SK-N-SH treated with all-trans-retinoic acid at 6 μM for 48 hours (cell line): ENCODE measurements at regions not wholly inside any gene's neighbourhood (a gene's known extent, or its start where the extent isn't known, plus 50 kb on each side); places are given as distances from the start of the nearest gene placed in this dataset.

Experiments used
- ARNTL ChIP-seq: fragments of 450-650 bp; formaldehyde crosslinking; IDR thresholded peaks from 2 replicates; pipeline ENCODE4 v1.5.0; 2020; ENCODE audit warnings: low read depth, mild to moderate bottlenecking, moderate library complexity, borderline replicate concordance
- BACH2 ChIP-seq: fragments of 250-450 bp; sonication (Bioruptor Pico); IDR thresholded peaks from 2 replicates; pipeline ENCODE4 v1.9.0; 2021; ENCODE audit warnings: mild to moderate bottlenecking, borderline replicate concordance
- CREB5 ChIP-seq: fragments of 250-450 bp; sonication (Bioruptor Pico); IDR thresholded peaks from 2 replicates; pipeline ENCODE4 v1.5.1; 2020; ENCODE audit warnings: low read depth, mild to moderate bottlenecking, moderate library complexity
- ESRRG ChIP-seq: fragments of 250-450 bp; sonication (Bioruptor Pico); IDR thresholded peaks from 2 replicates; pipeline ENCODE4 v1.6.1; 2021; ENCODE audit warnings: mild to moderate bottlenecking
- GLIS3 ChIP-seq: fragments of 250-450 bp; sonication (Bioruptor Pico); IDR thresholded peaks from 2 replicates; pipeline ENCODE4 v1.5.0; 2020; ENCODE audit warnings: mild to moderate bottlenecking, moderate library complexity
- RARB ChIP-seq: fragments of 250-450 bp; sonication (Bioruptor Pico); IDR thresholded peaks from 2 replicates; pipeline ENCODE4 v1.8.0; 2021; ENCODE audit warnings: mild to moderate bottlenecking, moderate library complexity
- TCF4 ChIP-seq: fragments of 250-450 bp; sonication (Bioruptor Pico); IDR thresholded peaks from 2 replicates; pipeline ENCODE4 v1.8.0; 2021; ENCODE audit warnings: mild to moderate bottlenecking, moderate library complexity, borderline replicate concordance
- TOX ChIP-seq: fragments of 250-450 bp; sonication (Bioruptor Pico); IDR thresholded peaks from 2 replicates; pipeline ENCODE4 v1.8.0; 2021; ENCODE audit warnings: mild to moderate bottlenecking, moderate library complexity, borderline replicate concordance
- ZC3H10 ChIP-seq: fragments of 250-450 bp; sonication (Bioruptor Pico); IDR thresholded peaks from 2 replicates; pipeline ENCODE4 v1.5.1; 2021; ENCODE audit warnings: mild to moderate bottlenecking, moderate library complexity
- ZFP3 ChIP-seq: fragments of 250-450 bp; sonication (Bioruptor Pico); IDR thresholded peaks from 2 replicates; pipeline ENCODE4 v1.5.0; 2020; ENCODE audit warnings: mild to moderate bottlenecking, moderate library complexity
- ZNF565 ChIP-seq: fragments of 450-650 bp; formaldehyde crosslinking; conservative IDR thresholded peaks from 2 replicates; pipeline ENCODE4 v1.5.0; 2020; ENCODE audit warnings: low read depth, mild to moderate bottlenecking, moderate library complexity
- ZNF8 ChIP-seq: fragments of 450-650 bp; formaldehyde crosslinking; IDR thresholded peaks from 2 replicates; pipeline ENCODE4 v1.5.0; 2020; ENCODE audit warnings: mild to moderate bottlenecking, moderate library complexity
- TF ChIP-seq, protein P1 (sequence below): fragments of 250-450 bp; sonication (Bioruptor Pico); IDR thresholded peaks from 2 replicates; pipeline ENCODE4 v1.8.0; 2020; ENCODE audit warnings: mild to moderate bottlenecking, moderate library complexity, borderline replicate concordance
- TF ChIP-seq, protein P2 (sequence below): fragments of 250-450 bp; sonication (Bioruptor Pico); IDR thresholded peaks from 2 replicates; pipeline ENCODE4 v1.8.0; 2021; ENCODE audit warnings: low read depth, mild to moderate bottlenecking, moderate library complexity, borderline replicate concordance

DNA sequence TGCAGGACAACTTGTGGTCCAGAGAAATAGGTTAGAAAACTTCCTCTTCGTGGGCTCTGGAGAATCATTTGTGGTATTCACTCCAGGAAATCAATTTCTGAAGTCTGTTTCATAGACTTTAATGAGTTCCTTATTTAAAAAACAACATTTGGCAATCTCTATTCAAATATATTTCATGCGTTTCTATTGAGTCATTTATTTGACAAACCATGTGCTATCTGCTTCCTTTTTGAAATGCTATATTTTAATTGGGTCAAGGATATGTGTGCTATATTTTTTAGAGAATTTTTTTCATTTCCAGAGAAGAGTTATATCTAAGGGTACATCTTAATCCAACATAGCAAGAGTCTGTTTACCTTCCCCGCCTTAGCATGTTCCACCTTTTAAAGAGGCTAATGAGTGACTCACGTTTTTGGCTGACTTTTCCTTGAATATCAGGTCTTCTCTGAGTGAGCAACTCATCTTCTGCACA is 252.4 kb upstream of the EGLN3 start:
- TF ChIP-seq, protein P1, sequence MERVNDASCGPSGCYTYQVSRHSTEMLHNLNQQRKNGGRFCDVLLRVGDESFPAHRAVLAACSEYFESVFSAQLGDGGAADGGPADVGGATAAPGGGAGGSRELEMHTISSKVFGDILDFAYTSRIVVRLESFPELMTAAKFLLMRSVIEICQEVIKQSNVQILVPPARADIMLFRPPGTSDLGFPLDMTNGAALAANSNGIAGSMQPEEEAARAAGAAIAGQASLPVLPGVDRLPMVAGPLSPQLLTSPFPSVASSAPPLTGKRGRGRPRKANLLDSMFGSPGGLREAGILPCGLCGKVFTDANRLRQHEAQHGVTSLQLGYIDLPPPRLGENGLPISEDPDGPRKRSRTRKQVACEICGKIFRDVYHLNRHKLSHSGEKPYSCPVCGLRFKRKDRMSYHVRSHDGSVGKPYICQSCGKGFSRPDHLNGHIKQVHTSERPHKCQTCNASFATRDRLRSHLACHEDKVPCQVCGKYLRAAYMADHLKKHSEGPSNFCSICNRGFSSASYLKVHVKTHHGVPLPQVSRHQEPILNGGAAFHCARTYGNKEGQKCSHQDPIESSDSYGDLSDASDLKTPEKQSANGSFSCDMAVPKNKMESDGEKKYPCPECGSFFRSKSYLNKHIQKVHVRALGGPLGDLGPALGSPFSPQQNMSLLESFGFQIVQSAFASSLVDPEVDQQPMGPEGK (CRISPR knock-in tag): no peak
- TF ChIP-seq CREB5 (CRISPR knock-in tag) (no peak), TOX (CRISPR knock-in tag) (no peak), ESRRG (CRISPR knock-in tag) (no peak), GLIS3 (no peak), ZFP3 (CRISPR knock-in tag) (no peak), ZNF8 (CRISPR knock-in tag) (no peak), TCF4 (CRISPR knock-in tag) (no peak), RARB (CRISPR knock-in tag) (no peak), ZNF565 (no peak), ZC3H10 (CRISPR knock-in tag) (no peak), BACH2 (CRISPR knock-in tag) (no peak), ARNTL (no peak)
- TF ChIP-seq, protein P2, sequence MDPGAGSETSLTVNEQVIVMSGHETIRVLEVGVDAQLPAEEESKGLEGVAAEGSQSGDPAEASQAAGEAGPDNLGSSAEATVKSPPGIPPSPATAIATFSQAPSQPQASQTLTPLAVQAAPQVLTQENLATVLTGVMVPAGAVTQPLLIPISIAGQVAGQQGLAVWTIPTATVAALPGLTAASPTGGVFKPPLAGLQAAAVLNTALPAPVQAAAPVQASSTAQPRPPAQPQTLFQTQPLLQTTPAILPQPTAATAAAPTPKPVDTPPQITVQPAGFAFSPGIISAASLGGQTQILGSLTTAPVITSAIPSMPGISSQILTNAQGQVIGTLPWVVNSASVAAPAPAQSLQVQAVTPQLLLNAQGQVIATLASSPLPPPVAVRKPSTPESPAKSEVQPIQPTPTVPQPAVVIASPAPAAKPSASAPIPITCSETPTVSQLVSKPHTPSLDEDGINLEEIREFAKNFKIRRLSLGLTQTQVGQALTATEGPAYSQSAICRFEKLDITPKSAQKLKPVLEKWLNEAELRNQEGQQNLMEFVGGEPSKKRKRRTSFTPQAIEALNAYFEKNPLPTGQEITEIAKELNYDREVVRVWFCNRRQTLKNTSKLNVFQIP (CRISPR knock-in tag): no peak
